GM21360 (cell line): ENCODE measurements at regions not wholly inside any gene's neighbourhood (a gene's known extent, or its start where the extent isn't known, plus 50 kb on each side); places are given as distances from the start of the nearest gene placed in this dataset.
"Not testable (repeated sequence)": the region's sequence is repeated elsewhere in the genome, so short reads cannot be mapped to it uniquely, and the experiment has no call there.

ENCODE experiments used
- ATAC-seq: cut with Tn5 transposase; IDR thresholded peaks from one replicate; pipeline ENCODE4 v1.9.1; 2021; ENCODE audit warnings: mild to moderate bottlenecking, moderate library complexity; ENCODE audit not compliant: unreplicated experiment

GRCh38 chr3:152621006-152621868 is 213.7 kb upstream of the P2RY1 start:
- ATAC-seq, result no peak

GRCh38 chr3:152621967-152622810 is 212.7 kb upstream of the P2RY1 start:
- ATAC-seq, result no peak

- ATAC-seq, result no peak
Observed at GRCh38 chr3:152622811-152623167, 212.1 kb upstream of the P2RY1 start.

GRCh38 chr3:152623286-152623911 is 211.5 kb upstream of the P2RY1 start:
- no peak for ATAC-seq

GRCh38 chr3:152626226-152626625 is 208.7 kb upstream of the P2RY1 start:
- ATAC-seq, result no peak

GRCh38 chr3:152628496-152628895 is 206.4 kb upstream of the P2RY1 start:
- ATAC-seq, result no peak

GRCh38 chr3:152629363-152630122 is 205.4 kb upstream of the P2RY1 start:
- no peak for ATAC-seq

GRCh38 chr3:152635389-152635788 is 199.5 kb upstream of the P2RY1 start:
- ATAC-seq, result no peak

- no peak for ATAC-seq
Observed at GRCh38 chr3:152636651-152637050, 198.3 kb upstream of the P2RY1 start.

- ATAC-seq, result no peak
Observed at GRCh38 chr3:152638214-152638613, 196.7 kb upstream of the P2RY1 start.

- no peak for ATAC-seq
Observed at GRCh38 chr3:152638707-152639450, 196.1 kb upstream of the P2RY1 start.

GRCh38 chr3:152641198-152641597 is 193.7 kb upstream of the P2RY1 start:
- no peak for ATAC-seq

- ATAC-seq, result no peak
Observed at GRCh38 chr3:152642658-152643057, 192.3 kb upstream of the P2RY1 start.

- no peak for ATAC-seq
Observed at GRCh38 chr3:152644478-152644877, 190.5 kb upstream of the P2RY1 start.

- no peak for ATAC-seq
Observed at GRCh38 chr3:152646004-152646403, 188.9 kb upstream of the P2RY1 start.

GRCh38 chr3:152650177-152650576 is 184.8 kb upstream of the P2RY1 start:
- no peak for ATAC-seq

- not testable (repeated sequence) for ATAC-seq
Observed at GRCh38 chr3:152650923-152651322, 184.0 kb upstream of the P2RY1 start.

- ATAC-seq, result no peak
Observed at GRCh38 chr3:152656214-152656971, 178.5 kb upstream of the P2RY1 start.

GRCh38 chr3:152656972-152657355 is 178.0 kb upstream of the P2RY1 start:
- ATAC-seq, result no peak
